Breast epithelium (tissue), 3 donors: ENCODE measurements at regions not wholly inside any gene's neighbourhood (a gene's known extent, or its start where the extent isn't known, plus 50 kb on each side); places are given as distances from the start of the nearest gene placed in this dataset.

Source experiments
- POLR2A ChIP-seq: fragments of 450-650 bp; IDR thresholded peaks from one replicate; pipeline ENCODE4 v1.6.1; 2016; ENCODE audit warnings: antibody characterized with exemption, mild to moderate bottlenecking, moderate library complexity
- POLR2AphosphoS5 ChIP-seq, 3 donors: sonication (generic); formaldehyde crosslinking; IDR thresholded peaks; one replicate each; pipeline ENCODE4 v1.6.1; 2017; ENCODE audit warnings: antibody characterized with exemption in 3 of 3

- no peak for TF ChIP-seq POLR2AphosphoS5 (IDR thresholded peaks at IDR 0.05)
- no peak for TF ChIP-seq POLR2A
Observed at GRCh38 chr12:94020335-94020734, 128.0 kb upstream of the PLXNC1 start.
